ENCODE measurements at regions not wholly inside any gene's neighbourhood (a gene's known extent, or its start where the extent isn't known, plus 50 kb on each side); places are given as distances from the start of the nearest gene placed in this dataset.

- H3K9ac ChIP-seq: no peak overlapping the region
- H4K20me1 ChIP-seq (ENCODE audit: insufficient read depth): no peaks in the 10 kb centered on the region
- no peaks in the 10 kb centered on the region for H3K79me2 ChIP-seq (ENCODE audit: insufficient read depth)
- H3K4me3 ChIP-seq (ENCODE audit: low read depth in 2 of 2, low read length in 1 of 2): no peak overlapping the region
- no peak overlapping the region for H3K27ac ChIP-seq (ENCODE audit: low read depth in 2 of 2, low read length in 1 of 2)
- ChIA-PET CTCF (no interaction called here), POLR2A (no interaction called here)
- no peaks in the 10 kb centered on the region for H3K36me3 ChIP-seq (replicated peaks in 1 of 2; ENCODE audit: control insufficient read depth in 1 of 2, insufficient read depth in 2 of 2, low read length in 1 of 2)
- no peak for DNase-seq
- H3F3A ChIP-seq (replicated peaks; ENCODE audit: insufficient read depth): no peaks in the 10 kb centered on the region
- no peaks in the 10 kb centered on the region for H3K9me2 ChIP-seq
- H2AFZ ChIP-seq (ENCODE audit: low read depth): no peak overlapping the region
- H3K4me2 ChIP-seq: no peak overlapping the region
- WGBS (ENCODE audit: low lambda C conversion rate): 65% methylated on average over 24 of the region's 24 CpGs
- no peaks in the 10 kb centered on the region for H3K27me3 ChIP-seq (ENCODE audit: insufficient read depth)
- no peaks in the 10 kb centered on the region; a peak in 1 of 4 replicates for H3K4me1 ChIP-seq (ENCODE audit: control insufficient read depth in 1 of 2, insufficient read depth in 2 of 2, low read depth in 1 of 2, low read length in 1 of 2)
- H3K9me3 ChIP-seq: no peaks in the 10 kb centered on the region
- no peak for TF ChIP-seq NRF1 (IDR thresholded peaks at IDR 0.05; ENCODE audit: low read depth, low read length)
- TF ChIP-seq GABPA (IDR thresholded peaks at IDR 0.05; ENCODE audit: low read depth): no peak
- TF ChIP-seq ZBTB33 (IDR thresholded peaks at IDR 0.05; ENCODE audit: borderline replicate concordance, low read depth): no peak
- TF ChIP-seq, protein P1, sequence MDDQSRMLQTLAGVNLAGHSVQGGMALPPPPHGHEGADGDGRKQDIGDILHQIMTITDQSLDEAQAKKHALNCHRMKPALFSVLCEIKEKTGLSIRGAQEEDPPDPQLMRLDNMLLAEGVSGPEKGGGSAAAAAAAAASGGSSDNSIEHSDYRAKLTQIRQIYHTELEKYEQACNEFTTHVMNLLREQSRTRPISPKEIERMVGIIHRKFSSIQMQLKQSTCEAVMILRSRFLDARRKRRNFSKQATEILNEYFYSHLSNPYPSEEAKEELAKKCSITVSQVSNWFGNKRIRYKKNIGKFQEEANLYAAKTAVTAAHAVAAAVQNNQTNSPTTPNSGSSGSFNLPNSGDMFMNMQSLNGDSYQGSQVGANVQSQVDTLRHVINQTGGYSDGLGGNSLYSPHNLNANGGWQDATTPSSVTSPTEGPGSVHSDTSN (IDR thresholded peaks at IDR 0.05): no peak
- TF ChIP-seq TAF1 (IDR thresholded peaks at IDR 0.05; ENCODE audit: borderline replicate concordance, low read depth, low read length): no peak
- no peak for TF ChIP-seq EZH2phosphoT487 (IDR thresholded peaks at IDR 0.05; ENCODE audit: borderline replicate concordance, low read depth)
- TF ChIP-seq USF2 (IDR thresholded peaks at IDR 0.05; ENCODE audit: borderline replicate concordance, low read depth, low read length): no peak
These were observed 90.1 kb upstream of the FERMT1 start for GRCh38 chr20:6212903-6213302.

GRCh38 chr20:6209093-6209492 lies 86.3 kb upstream of the FERMT1 start:
- H3K79me2 ChIP-seq (ENCODE audit: insufficient read depth): no peaks in the 10 kb centered on the region
- H3K4me1 ChIP-seq (ENCODE audit: control insufficient read depth in 1 of 2, insufficient read depth in 2 of 2, low read depth in 1 of 2, low read length in 1 of 2): no peaks in the 10 kb centered on the region; a peak in 1 of 4 replicates
- ChIA-PET POLR2A (no interaction called here), CTCF (no interaction called here)
- no peaks in the 10 kb centered on the region for H3K36me3 ChIP-seq (replicated peaks in 1 of 2; ENCODE audit: control insufficient read depth in 1 of 2, insufficient read depth in 2 of 2, low read length in 1 of 2)
- TF ChIP-seq MAX (IDR thresholded peaks at IDR 0.05; ENCODE audit: low read depth): no peak
- TF ChIP-seq, protein P1 (IDR thresholded peaks at IDR 0.05): no peak
- TF ChIP-seq REST (IDR thresholded peaks at IDR 0.05; ENCODE audit: low read depth, low read length): no peak
- TF ChIP-seq POLR2AphosphoS5 (IDR thresholded peaks at IDR 0.05; ENCODE audit: low read depth, low read length): no peak
- TF ChIP-seq RFX5 (IDR thresholded peaks at IDR 0.05; ENCODE audit: low read length): no peak
- TF ChIP-seq ZBTB33 (IDR thresholded peaks at IDR 0.05; ENCODE audit: borderline replicate concordance, low read depth): no peak
- no peak for TF ChIP-seq GABPA (IDR thresholded peaks at IDR 0.05; ENCODE audit: low read depth)
- TF ChIP-seq MEF2A (IDR thresholded peaks at IDR 0.05; ENCODE audit: borderline replicate concordance, low read depth): no peak
- no peak for TF ChIP-seq FOXJ3 (CRISPR knock-in tag; IDR thresholded peaks at IDR 0.05)
- TF ChIP-seq, protein P2, sequence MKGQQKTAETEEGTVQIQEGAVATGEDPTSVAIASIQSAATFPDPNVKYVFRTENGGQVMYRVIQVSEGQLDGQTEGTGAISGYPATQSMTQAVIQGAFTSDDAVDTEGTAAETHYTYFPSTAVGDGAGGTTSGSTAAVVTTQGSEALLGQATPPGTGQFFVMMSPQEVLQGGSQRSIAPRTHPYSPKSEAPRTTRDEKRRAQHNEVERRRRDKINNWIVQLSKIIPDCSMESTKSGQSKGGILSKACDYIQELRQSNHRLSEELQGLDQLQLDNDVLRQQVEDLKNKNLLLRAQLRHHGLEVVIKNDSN (IDR thresholded peaks at IDR 0.05; ENCODE audit: borderline replicate concordance, low read depth): no peak
- no peak overlapping the region for H3K4me2 ChIP-seq
- no peak overlapping the region for H3K9ac ChIP-seq
- H2AFZ ChIP-seq (ENCODE audit: low read depth): no peak overlapping the region
- H3K4me3 ChIP-seq (ENCODE audit: low read depth in 2 of 2, low read length in 1 of 2): no peak overlapping the region
- no peaks in the 10 kb centered on the region for H3F3A ChIP-seq (replicated peaks; ENCODE audit: insufficient read depth)
- no peaks in the 10 kb centered on the region for H3K9me2 ChIP-seq
- H3K27me3 ChIP-seq (ENCODE audit: insufficient read depth): no peaks in the 10 kb centered on the region
- no peak for DNase-seq
- H4K20me1 ChIP-seq (ENCODE audit: insufficient read depth): no peaks in the 10 kb centered on the region
- no peak overlapping the region for H3K27ac ChIP-seq (ENCODE audit: low read depth in 2 of 2, low read length in 1 of 2)
- H3K9me3 ChIP-seq: no peaks in the 10 kb centered on the region

Measured in SK-N-SH (cell line).